GM18511 (cell line): ENCODE measurements at regions not wholly inside any gene's neighbourhood (a gene's known extent, or its start where the extent isn't known, plus 50 kb on each side); places are given as distances from the start of the nearest gene placed in this dataset.

Source experiments
- ATAC-seq: cut with Tn5 transposase; IDR thresholded peaks from one replicate; pipeline ENCODE4 v1.9.1; 2021; ENCODE audit warnings: mild to moderate bottlenecking, moderate library complexity; ENCODE audit not compliant: unreplicated experiment

GRCh38 chr4:137212601-137213000 lies 319.7 kb downstream of the PCDH18 start:
- ATAC-seq: no peak

- no peak for ATAC-seq
Measured at GRCh38 chr4:137209240-137209639, 323.1 kb downstream of the PCDH18 start.

GRCh38 chr4:137206781-137207180 lies 325.5 kb downstream of the PCDH18 start:
- ATAC-seq: no peak

GRCh38 chr4:137203601-137204000 lies 328.7 kb downstream of the PCDH18 start:
- no peak for ATAC-seq

- no peak for ATAC-seq
Measured at GRCh38 chr4:137200322-137200721, 332.0 kb downstream of the PCDH18 start.

GRCh38 chr4:137198791-137199190 lies 333.5 kb downstream of the PCDH18 start:
- ATAC-seq: no peak

GRCh38 chr4:137194670-137195069 lies 337.6 kb downstream of the PCDH18 start:
- ATAC-seq: no peak

GRCh38 chr4:137193564-137193963 lies 338.7 kb downstream of the PCDH18 start:
- ATAC-seq: no peak

- ATAC-seq: no peak
Measured at GRCh38 chr4:137181293-137181899, 350.9 kb downstream of the PCDH18 start.

GRCh38 chr4:137180349-137180748 lies 351.9 kb downstream of the PCDH18 start:
- ATAC-seq: no peak

- ATAC-seq: no peak
Measured at GRCh38 chr4:137156807-137157206, 375.5 kb downstream of the PCDH18 start.

GRCh38 chr4:137156054-137156453 lies 376.2 kb downstream of the PCDH18 start:
- no peak for ATAC-seq

GRCh38 chr4:137131201-137131600 lies 401.1 kb downstream of the PCDH18 start:
- no peak for ATAC-seq

- no peak for ATAC-seq
Measured at GRCh38 chr4:137129845-137130244, 402.4 kb downstream of the PCDH18 start.

- no peak for ATAC-seq
Measured at GRCh38 chr4:137129441-137129840, 402.9 kb downstream of the PCDH18 start.

GRCh38 chr4:137125011-137125410 lies 407.3 kb downstream of the PCDH18 start:
- no peak for ATAC-seq

- peak; percentile 92 for ATAC-seq
Measured at GRCh38 chr4:137124278-137124932, 407.9 kb downstream of the PCDH18 start.

- no peak for ATAC-seq
Measured at GRCh38 chr4:137122876-137123275, 409.4 kb downstream of the PCDH18 start.

GRCh38 chr4:137116144-137116543 lies 416.1 kb downstream of the PCDH18 start:
- no peak for ATAC-seq

- ATAC-seq: no peak
Measured at GRCh38 chr4:137106733-137107132, 425.6 kb downstream of the PCDH18 start.

GRCh38 chr4:137106287-137106686 lies 426.0 kb downstream of the PCDH18 start:
- ATAC-seq: no peak

- no peak for ATAC-seq
Measured at GRCh38 chr4:137090951-137091350, 441.3 kb downstream of the PCDH18 start.
